ENCODE measurements at regions not wholly inside any gene's neighbourhood (a gene's known extent, or its start where the extent isn't known, plus 50 kb on each side); places are given as distances from the start of the nearest gene placed in this dataset.

- DNase-seq: no peak
These were observed 441.4 kb downstream of the SLC4A3 start for GRCh38 chr2:220068846-220069245.

- DNase-seq: no peak
These were observed 442.9 kb downstream of the SLC4A3 start for GRCh38 chr2:220070349-220070748.

- no peak for DNase-seq
These were observed 444.3 kb downstream of the SLC4A3 start for GRCh38 chr2:220071696-220072095.

- no peak for DNase-seq
These were observed 445.3 kb downstream of the SLC4A3 start for GRCh38 chr2:220072669-220073220.

GRCh38 chr2:220075835-220076234 is 448.4 kb downstream of the SLC4A3 start:
- no peak for DNase-seq

- no peak for DNase-seq
These were observed 449.3 kb downstream of the SLC4A3 start for GRCh38 chr2:220076734-220077133.

- no peak for DNase-seq
These were observed 450.1 kb downstream of the SLC4A3 start for GRCh38 chr2:220077488-220077887.

- DNase-seq: no peak
These were observed 451.0 kb downstream of the SLC4A3 start for GRCh38 chr2:220078439-220078838.

- no peak for DNase-seq
These were observed 452.2 kb downstream of the SLC4A3 start for GRCh38 chr2:220079595-220079994.

GRCh38 chr2:220081171-220081570 is 453.7 kb downstream of the SLC4A3 start:
- DNase-seq: no peak

- DNase-seq: no peak
These were observed 462.6 kb downstream of the SLC4A3 start for GRCh38 chr2:220090050-220090449.

- no peak for DNase-seq
These were observed 469.0 kb downstream of the SLC4A3 start for GRCh38 chr2:220096406-220096805.

- no peak for DNase-seq
These were observed 474.6 kb downstream of the SLC4A3 start for GRCh38 chr2:220101980-220102379.

GRCh38 chr2:220103596-220103995 is 476.2 kb downstream of the SLC4A3 start:
- no peak for DNase-seq

GRCh38 chr2:220104871-220105351 is 477.5 kb downstream of the SLC4A3 start:
- no peak for DNase-seq

- no peak for DNase-seq
These were observed 478.6 kb downstream of the SLC4A3 start for GRCh38 chr2:220106065-220106464.

- no peak for DNase-seq
These were observed 480.0 kb downstream of the SLC4A3 start for GRCh38 chr2:220107380-220107791.

GRCh38 chr2:220114443-220114842 is 487.0 kb downstream of the SLC4A3 start:
- no peak for DNase-seq

- no peak for DNase-seq
These were observed 489.6 kb downstream of the SLC4A3 start for GRCh38 chr2:220117025-220117424.

- DNase-seq: no peak
These were observed 492.6 kb downstream of the SLC4A3 start for GRCh38 chr2:220120041-220120440.

GRCh38 chr2:220123751-220124150 is 496.3 kb downstream of the SLC4A3 start:
- DNase-seq: no peak

- DNase-seq: no peak
These were observed 498.1 kb downstream of the SLC4A3 start for GRCh38 chr2:220125551-220125950.

GRCh38 chr2:220127311-220127710 is 499.9 kb downstream of the SLC4A3 start:
- no peak for DNase-seq

GRCh38 chr2:220127876-220128275 is 500.4 kb downstream of the SLC4A3 start:
- no peak for DNase-seq

- DNase-seq: no peak
These were observed 502.0 kb downstream of the SLC4A3 start for GRCh38 chr2:220129391-220129790.

Data from T-helper 9 cell (primary cell).